PC-3 (cell line): ENCODE measurements at regions not wholly inside any gene's neighbourhood (a gene's known extent, or its start where the extent isn't known, plus 50 kb on each side); places are given as distances from the start of the nearest gene placed in this dataset.

Experiments
- EZH2 ChIP-seq: fragments of 300-600 bp; sonication (generic); IDR thresholded peaks from one replicate; pipeline ENCODE4 v1.6.1; 2017; ENCODE audit warnings: antibody characterized with exemption, mild to moderate bottlenecking, low read length; ENCODE audit not compliant: unreplicated experiment
- EZH2phosphoT487 ChIP-seq: fragments of 300-600 bp; sonication (generic); IDR thresholded peaks from 2 replicates; pipeline ENCODE4 v1.6.1; 2018; ENCODE audit warnings: mild to moderate bottlenecking, antibody characterized with exemption, low read length, borderline replicate concordance
- TF ChIP-seq, protein P1 (sequence below): fragments of 300-600 bp; sonication (generic); conservative IDR thresholded peaks from 2 replicates; pipeline ENCODE4 v1.5.1; 2017; ENCODE audit warnings: antibody characterized with exemption, low read depth, mild to moderate bottlenecking, low read length

DNA sequence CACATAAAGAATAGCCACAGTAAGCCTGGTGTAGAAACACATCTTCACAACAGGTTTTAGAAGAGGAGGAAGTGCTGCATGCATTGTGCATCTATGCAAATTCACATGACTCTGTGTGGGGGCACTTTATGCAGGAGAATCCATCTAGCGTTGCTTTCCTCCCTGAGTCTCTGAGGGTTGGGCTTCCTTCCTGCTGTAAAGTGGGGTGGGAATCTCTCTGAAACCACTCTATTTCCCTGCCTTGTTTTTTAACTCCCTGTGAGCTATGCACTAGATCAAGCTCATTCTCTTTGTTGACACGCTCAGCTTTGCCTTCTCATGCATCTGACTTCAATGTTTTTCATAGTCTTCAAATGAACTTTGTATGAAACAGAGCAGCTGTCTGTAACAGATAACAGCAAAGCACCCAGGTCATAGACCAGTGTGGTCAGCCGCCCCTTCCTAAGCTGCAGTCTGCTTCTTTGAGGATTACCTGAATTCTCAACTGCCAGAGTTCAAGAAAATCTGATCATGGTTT, 102.7 kb upstream of the DPH5 start:
- TF ChIP-seq, protein P1, sequence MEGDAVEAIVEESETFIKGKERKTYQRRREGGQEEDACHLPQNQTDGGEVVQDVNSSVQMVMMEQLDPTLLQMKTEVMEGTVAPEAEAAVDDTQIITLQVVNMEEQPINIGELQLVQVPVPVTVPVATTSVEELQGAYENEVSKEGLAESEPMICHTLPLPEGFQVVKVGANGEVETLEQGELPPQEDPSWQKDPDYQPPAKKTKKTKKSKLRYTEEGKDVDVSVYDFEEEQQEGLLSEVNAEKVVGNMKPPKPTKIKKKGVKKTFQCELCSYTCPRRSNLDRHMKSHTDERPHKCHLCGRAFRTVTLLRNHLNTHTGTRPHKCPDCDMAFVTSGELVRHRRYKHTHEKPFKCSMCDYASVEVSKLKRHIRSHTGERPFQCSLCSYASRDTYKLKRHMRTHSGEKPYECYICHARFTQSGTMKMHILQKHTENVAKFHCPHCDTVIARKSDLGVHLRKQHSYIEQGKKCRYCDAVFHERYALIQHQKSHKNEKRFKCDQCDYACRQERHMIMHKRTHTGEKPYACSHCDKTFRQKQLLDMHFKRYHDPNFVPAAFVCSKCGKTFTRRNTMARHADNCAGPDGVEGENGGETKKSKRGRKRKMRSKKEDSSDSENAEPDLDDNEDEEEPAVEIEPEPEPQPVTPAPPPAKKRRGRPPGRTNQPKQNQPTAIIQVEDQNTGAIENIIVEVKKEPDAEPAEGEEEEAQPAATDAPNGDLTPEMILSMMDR = no peak
- TF ChIP-seq EZH2 (no peak), EZH2phosphoT487 (no peak)
